ENCODE measurements at regions not wholly inside any gene's neighbourhood (a gene's known extent, or its start where the extent isn't known, plus 50 kb on each side); places are given as distances from the start of the nearest gene placed in this dataset.
A peak's percentile ranks its signal among the peaks of the same experiment; 100 is the strongest.

DNA sequence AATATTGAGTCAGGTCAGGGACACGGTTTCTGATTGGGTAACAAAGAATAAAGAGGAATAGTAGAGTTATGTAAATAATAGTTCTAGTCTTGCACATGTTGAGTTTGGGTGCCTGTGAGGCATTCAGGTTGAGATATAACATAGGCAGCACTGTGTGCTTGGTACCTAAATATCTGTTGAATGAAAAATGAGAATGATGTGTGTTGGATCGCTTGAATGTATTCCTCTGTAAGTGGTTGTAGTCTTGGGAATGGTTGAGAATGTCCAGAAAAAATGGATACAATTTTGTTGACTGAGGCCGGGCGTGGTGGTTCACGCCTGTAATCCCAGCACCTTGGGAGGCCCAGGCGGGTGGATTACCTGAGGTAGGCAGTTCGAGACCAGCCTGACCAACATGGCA, 116.3 kb upstream of the HNRNPU start:
- ChIA-PET POLR2A (no interaction called here), CTCF (no interaction called here)
- intact Hi-C loops (cut with micrococcal nuclease; ENCODE audit: unreplicated experiment), result no loop called here
- DNase-seq (ENCODE audit: low read depth, low spot score) (no peak), ATAC-seq (no peak)
- Histone ChIP-seq H3K27ac (ENCODE audit: low read length) (no peak overlapping the region), H3K27me3 (ENCODE audit: control insufficient read depth, insufficient read depth, low read length) (no peaks in the 10 kb centered on the region), H3K4me3 (ENCODE audit: low read depth in 2 of 2, low read length in 2 of 2) (no peak overlapping the region), H3K36me3 (ENCODE audit: control insufficient read depth, insufficient read depth, low read length) (no peaks in the 10 kb centered on the region), H3K4me1 (ENCODE audit: control insufficient read depth, insufficient read depth, low read length) (no peaks in the 10 kb centered on the region), H3K9me3 (ENCODE audit: control insufficient read depth, insufficient read depth, low read depth, low read length) (no peaks in the 10 kb centered on the region)
- no TSS peak for BruUV-seq (replicated peaks)
- in situ Hi-C loops (cut with HindIII; ENCODE audit: low pct_unique_long_range_greater_than_20kb, low sequenced_read_pairs), result no loop called here
- TF ChIP-seq REST (IDR thresholded peaks at IDR 0.05; ENCODE audit: insufficient read depth in 1 of 2, low read depth in 2 of 2, low read length in 1 of 2) (no peak), TCF7L2 (IDR thresholded peaks at IDR 0.05; ENCODE audit: low read depth, low read length) (no peak), POLR2AphosphoS5 (IDR thresholded peaks at IDR 0.05; ENCODE audit: low read depth, low read length) (no peak), SIN3A (IDR thresholded peaks at IDR 0.05; ENCODE audit: borderline replicate concordance, insufficient read depth, low read depth, low read length) (no peak)
- TF ChIP-seq, protein P1, sequence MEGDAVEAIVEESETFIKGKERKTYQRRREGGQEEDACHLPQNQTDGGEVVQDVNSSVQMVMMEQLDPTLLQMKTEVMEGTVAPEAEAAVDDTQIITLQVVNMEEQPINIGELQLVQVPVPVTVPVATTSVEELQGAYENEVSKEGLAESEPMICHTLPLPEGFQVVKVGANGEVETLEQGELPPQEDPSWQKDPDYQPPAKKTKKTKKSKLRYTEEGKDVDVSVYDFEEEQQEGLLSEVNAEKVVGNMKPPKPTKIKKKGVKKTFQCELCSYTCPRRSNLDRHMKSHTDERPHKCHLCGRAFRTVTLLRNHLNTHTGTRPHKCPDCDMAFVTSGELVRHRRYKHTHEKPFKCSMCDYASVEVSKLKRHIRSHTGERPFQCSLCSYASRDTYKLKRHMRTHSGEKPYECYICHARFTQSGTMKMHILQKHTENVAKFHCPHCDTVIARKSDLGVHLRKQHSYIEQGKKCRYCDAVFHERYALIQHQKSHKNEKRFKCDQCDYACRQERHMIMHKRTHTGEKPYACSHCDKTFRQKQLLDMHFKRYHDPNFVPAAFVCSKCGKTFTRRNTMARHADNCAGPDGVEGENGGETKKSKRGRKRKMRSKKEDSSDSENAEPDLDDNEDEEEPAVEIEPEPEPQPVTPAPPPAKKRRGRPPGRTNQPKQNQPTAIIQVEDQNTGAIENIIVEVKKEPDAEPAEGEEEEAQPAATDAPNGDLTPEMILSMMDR (IDR thresholded peaks at IDR 0.05), result no peak

- ChIA-PET CTCF (no interaction called here), POLR2A (interaction anchor here (0.6 kb wide), 1 partner anchor 78 kb away, joined by 3 read pairs; no protein-coding TSS in a partner anchor)
- no peak overlapping the region for H3K4me3 ChIP-seq (ENCODE audit: low read depth in 2 of 2, low read length in 2 of 2)
- in situ Hi-C loops (cut with HindIII; ENCODE audit: low pct_unique_long_range_greater_than_20kb, low sequenced_read_pairs) (no loop called here), intact Hi-C loops (cut with micrococcal nuclease; ENCODE audit: unreplicated experiment) (no loop called here)
- DNase-seq (ENCODE audit: low read depth, low spot score) (no peak), ATAC-seq (no peak)
- no peaks in the 10 kb centered on the region for H3K27me3 ChIP-seq (ENCODE audit: control insufficient read depth, insufficient read depth, low read length)
- TF ChIP-seq REST (IDR thresholded peaks at IDR 0.05; ENCODE audit: insufficient read depth in 1 of 2, low read depth in 2 of 2, low read length in 1 of 2), result no peak
- H3K4me1 ChIP-seq (ENCODE audit: control insufficient read depth, insufficient read depth, low read length), result peaks cover 11% of the 10 kb centered on the region
- H3K36me3 ChIP-seq (ENCODE audit: control insufficient read depth, insufficient read depth, low read length), result no peaks in the 10 kb centered on the region
- H3K27ac ChIP-seq (ENCODE audit: low read length), result peak overlapping the region; percentile 58; the same call in 1 of the 2 replicates
- H3K9me3 ChIP-seq (ENCODE audit: control insufficient read depth, insufficient read depth, low read depth, low read length), result no peaks in the 10 kb centered on the region
- BruUV-seq (replicated peaks), result no TSS peak
Observed at GRCh38 chr1:244974550-244974949, 110.2 kb upstream of the HNRNPU start.
